Heart right ventricle (tissue), 16 donors: ENCODE measurements at regions not wholly inside any gene's neighbourhood (a gene's known extent, or its start where the extent isn't known, plus 50 kb on each side); places are given as distances from the start of the nearest gene placed in this dataset.

ENCODE experiments used
- ATAC-seq, 8 donors: fragments of 200-7000 bp; cut with Tn5 transposase; one replicate each; pipeline ENCODE4 v1.9.1; 2020; ENCODE audit warnings: mild to moderate bottlenecking in 8 of 8, moderate library complexity in 8 of 8, moderate number of reproducible peaks in 1 of 8
- DNase-seq, 2 donors: peaks; one replicate each; pipeline ENCODE4 v3.0.0-alpha.2; 2020
- H3K27ac ChIP-seq, 10 donors: fragments of 200-600 bp; sonication (generic) in 2 of 10; one replicate each; pipeline versions ENCODE4 v1.5.0 to v1.8.0; 2020 to 2022; ENCODE audit warnings: mild to moderate bottlenecking in 3 of 10
- H3K27me3 ChIP-seq, 7 donors: fragments of 200-600 bp; one replicate each; pipeline ENCODE4 v1.8.0; 2021 to 2022; ENCODE audit warnings: mild to moderate bottlenecking in 2 of 7
- H3K36me3 ChIP-seq, 9 donors: fragments of 200-600 bp; sonication (generic) in 1 of 9; one replicate each; pipeline versions ENCODE4 v1.5.0 to v1.8.0; 2020 to 2022; ENCODE audit warnings: mild to moderate bottlenecking in 2 of 9
- H3K4me1 ChIP-seq, 9 donors: fragments of 200-600 bp; sonication (generic) in 1 of 9; one replicate each; pipeline versions ENCODE4 v1.5.0 to v1.8.0; 2020 to 2022; ENCODE audit warnings: mild to moderate bottlenecking in 4 of 9
- H3K4me3 ChIP-seq, 10 donors: fragments of 200-600 bp; sonication (generic) in 2 of 10; one replicate each; pipeline versions ENCODE4 v1.5.0 to v1.8.0; 2020 to 2022; ENCODE audit warnings: mild to moderate bottlenecking in 7 of 10, moderate library complexity in 2 of 10
- H3K9me3 ChIP-seq, 11 donors: fragments of 200-600 bp in 10 of 11; sonication (generic) in 2 of 11; one replicate each; pipeline versions ENCODE4 v1.5.0 to v1.8.0; 2013 to 2022; ENCODE audit warnings: mild to moderate bottlenecking in 2 of 11, control low read depth in 1 of 11, moderate library complexity in 1 of 11
- CTCF ChIP-seq, 9 donors: fragments of 200-600 bp; sonication (generic) in 2 of 9; IDR thresholded peaks; one replicate each; pipeline versions ENCODE4 v1.5.0 to v1.8.0; 2021 to 2022; ENCODE audit warnings: antibody characterized with exemption in 9 of 9, mild to moderate bottlenecking in 5 of 9, moderate library complexity in 1 of 9
- WGBS, 2 donors: extraction: QIAGEN DNeasy Blood & Tissue Kit; methylation state at CpG; one replicate each; pipeline ENCODE4 v1.1.7; 2013; ENCODE audit warnings: inconsistent platforms in 1 of 2; 5-methylcytosine and 5-hydroxymethylcytosine counted together
- intact Hi-C, 10 donors: fragments of 100-400 bp; cut with DNase I; formaldehyde crosslinking; loops; one replicate each; pipeline versions ENCODE4 v1.11.1 to v1.14.2; 2022
- donor health status: Arrhythmogenic right ventricular cardiomyopathy.
- donor health status: ischemic (EF 13 %, LVEDD 7.1; RV severe dilation, severe dysfunction).
- donor health status: healthy with polysubstance abuse.
- donor health status: DM: no; HTN: yes; CAD: no.
- donor health status: DM: no; HTN: no; CAD: no.
- donor health status: ischemic (EF 25% LVEDD 6.9; RV normal size, moderate dysfunction).
- donor health status: ischemic (EF 25% LVEDD 5.7; RV mildly dilated, moderate dysfunction).
- donor health status: healthy.
- donor health status: DM: yes; HTN: yes; CAD: no.
- donor health status: Ischemic cardiomyopathy.
- donor health status: ischemic (EF 35%, LVEDD 5.7; RV mildly dilated, moderate dysfunction).
- donor health status: nonischemic (EF 11% LVEDD 7.7; RV severe dilation, severe dysfunction).
- donor health status: DM: yes; HTN: yes; CAD: no.
- donor health status: PGD.
- donor health status: ischemic (EF 29% LVEDD 5.4; RV normal size, mild dysfunction).
- donor health status: nonischemic (EF 23%, LVEDD 6.1; RV moderate dilation, normal function).

GRCh38 chr4:169342906-169343564, 72.3 kb upstream of the SH3RF1 start:
- Histone ChIP-seq H3K36me3 (no peaks in the 10 kb centered on the region), H3K27ac (no peak overlapping the region)

GRCh38 chr4:169342159-169342860, 71.6 kb upstream of the SH3RF1 start:
- Histone ChIP-seq H3K27ac (no peak overlapping the region), H3K4me3 (no peak overlapping the region)
- no peak for TF ChIP-seq CTCF (IDR thresholded peaks at IDR 0.05)

More at GRCh38 chr4:169342906-169343564, 72.3 kb upstream of the SH3RF1 start:
- ATAC-seq (no peak), DNase-seq (no peak)
- H3K4me3 ChIP-seq = no peak overlapping the region
- no peak for TF ChIP-seq CTCF (IDR thresholded peaks at IDR 0.05)
- no peaks in the 10 kb centered on the region for H3K27me3 ChIP-seq
- no peaks in the 10 kb centered on the region for H3K9me3 ChIP-seq
- no peaks in the 10 kb centered on the region for H3K4me1 ChIP-seq
- intact Hi-C loops = no loop called here

GRCh38 chr4:169341490-169341889, 70.7 kb upstream of the SH3RF1 start:
- intact Hi-C loops = no loop called here
- no peaks in the 10 kb centered on the region for H3K27me3 ChIP-seq
- H3K36me3 ChIP-seq = no peaks in the 10 kb centered on the region
- no peak overlapping the region for H3K27ac ChIP-seq
- DNase-seq = no peak
- no peak for TF ChIP-seq CTCF (IDR thresholded peaks at IDR 0.05)
- peaks cover 0 to 4% (median 0%) of the 10 kb centered on the region in 11 donors for H3K9me3 ChIP-seq
- H3K4me3 ChIP-seq = no peak overlapping the region
- no peaks in the 10 kb centered on the region for H3K4me1 ChIP-seq
- no peak for ATAC-seq
- 82 to 92% methylated on average over 4 of the region's 4 CpGs for WGBS, 2 donors

More at GRCh38 chr4:169342159-169342860, 71.6 kb upstream of the SH3RF1 start:
- Histone ChIP-seq H3K36me3 (no peaks in the 10 kb centered on the region), H3K4me1 (no peaks in the 10 kb centered on the region), H3K9me3 (no peaks in the 10 kb centered on the region), H3K27me3 (no peaks in the 10 kb centered on the region)
- intact Hi-C loops = no loop called here
- ATAC-seq (no peak), DNase-seq (no peak)
- 69 to 71% methylated on average over 3 of the region's 3 CpGs for WGBS, 2 donors

GRCh38 chr4:169340834-169341233, 70.1 kb upstream of the SH3RF1 start:
- Histone ChIP-seq H3K27me3 (no peaks in the 10 kb centered on the region), H3K36me3 (no peaks in the 10 kb centered on the region), H3K4me3 (no peak overlapping the region), H3K27ac (no peak overlapping the region), H3K4me1 (no peaks in the 10 kb centered on the region), H3K9me3 (peaks cover 0 to 7% (median 0%) of the 10 kb centered on the region in 11 donors)
- intact Hi-C loops = no loop called here
- no peak for TF ChIP-seq CTCF (IDR thresholded peaks at IDR 0.05)
- ATAC-seq (no peak), DNase-seq (no peak)
- 88 to 90% methylated on average over 3 of the region's 3 CpGs for WGBS, 2 donors
